MCF 10A (cell line): ENCODE measurements at regions not wholly inside any gene's neighbourhood (a gene's known extent, or its start where the extent isn't known, plus 50 kb on each side); places are given as distances from the start of the nearest gene placed in this dataset.

ENCODE experiments used
- BruUV-seq: library from RNA; stranded (reverse); fragments of 400-500 nt; replicated peaks from 2 replicates; lab custom pipeline; 2021; lab: Mats Ljungman, UMichigan
- CTCF ChIA-PET: fragments of 300-600 bp; sonication (Branson Sonifier 250); formaldehyde crosslinking; extraction: SDS; loops from one replicate; lab custom pipeline; 2021; ENCODE audit warnings: antibody characterized with exemption, inconsistent platforms; lab: Yijun Ruan, JAX
- POLR2A ChIA-PET: fragments of 300-600, 350-650 bp; sonication (Branson Sonifier 250); formaldehyde crosslinking; extraction: SDS; loops from one replicate; lab custom pipeline; 2020; ENCODE audit warnings: antibody characterized with exemption, inconsistent platforms; lab: Yijun Ruan, JAX
- DNase-seq: peaks from one replicate; pipeline ENCODE4 v3.0.0-alpha.2; 2018; ENCODE audit not compliant: unreplicated experiment
- H3K27ac Mint-ChIP-seq: one replicate; pipeline ENCODE4 v1.8.0; 2022; ENCODE audit warnings: mild to moderate bottlenecking, low read depth, mixed read lengths; ENCODE audit not compliant: unreplicated experiment
- H3K27me3 Mint-ChIP-seq: one replicate; pipeline ENCODE4 v1.8.0; 2022; ENCODE audit warnings: mixed read lengths; ENCODE audit not compliant: insufficient read depth, unreplicated experiment
- H3K36me3 Mint-ChIP-seq: one replicate; pipeline ENCODE4 v1.8.0; 2022; ENCODE audit warnings: mild to moderate bottlenecking, moderate library complexity, mixed read lengths; ENCODE audit not compliant: insufficient read depth, unreplicated experiment
- H3K4me1 Mint-ChIP-seq: one replicate; pipeline ENCODE4 v1.8.0; 2022; ENCODE audit warnings: mixed read lengths; ENCODE audit not compliant: insufficient read depth, unreplicated experiment
- H3K4me3 Mint-ChIP-seq: one replicate; pipeline ENCODE4 v1.8.0; 2022; ENCODE audit warnings: mild to moderate bottlenecking, moderate library complexity, mixed read lengths; ENCODE audit not compliant: unreplicated experiment
- H3K9me3 Mint-ChIP-seq: one replicate; pipeline ENCODE4 v1.8.0; 2022; ENCODE audit warnings: mixed read lengths; ENCODE audit not compliant: unreplicated experiment
- intact Hi-C: fragments of 100-400 bp; cut with micrococcal nuclease; formaldehyde crosslinking; loops from 2 replicates; pipeline ENCODE4 v1.14.1; 2022
- TF ChIP-seq, protein P1 (sequence below): fragments of 200-600 bp; IDR thresholded peaks from one replicate; pipeline ENCODE4 v1.8.0; 2022; ENCODE audit warnings: antibody characterized with exemption, mild to moderate bottlenecking; ENCODE audit not compliant: unreplicated experiment

DNA sequence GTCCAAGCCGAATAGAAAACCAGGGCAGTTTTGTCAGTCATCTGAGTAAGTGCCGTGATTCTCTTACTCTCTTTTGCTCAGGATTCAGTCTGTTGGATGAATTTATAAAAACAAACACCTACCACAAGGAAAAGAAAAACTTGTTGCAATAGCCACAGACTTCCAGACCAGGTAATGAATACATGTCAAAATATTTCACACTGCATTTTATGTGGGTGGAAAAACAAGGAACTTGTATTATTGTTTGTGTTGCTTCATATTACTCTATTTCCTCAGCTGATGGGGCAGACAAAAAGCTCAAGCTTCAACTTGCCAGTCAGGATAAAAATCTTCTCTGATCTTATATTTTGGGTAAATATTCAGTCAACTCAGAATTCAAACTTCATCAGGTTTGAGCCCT is 1125.7 kb downstream of the NLGN4Y start:
- no peaks in the 10 kb centered on the region for H3K4me1 Mint-ChIP-seq
- TF ChIP-seq, protein P1, sequence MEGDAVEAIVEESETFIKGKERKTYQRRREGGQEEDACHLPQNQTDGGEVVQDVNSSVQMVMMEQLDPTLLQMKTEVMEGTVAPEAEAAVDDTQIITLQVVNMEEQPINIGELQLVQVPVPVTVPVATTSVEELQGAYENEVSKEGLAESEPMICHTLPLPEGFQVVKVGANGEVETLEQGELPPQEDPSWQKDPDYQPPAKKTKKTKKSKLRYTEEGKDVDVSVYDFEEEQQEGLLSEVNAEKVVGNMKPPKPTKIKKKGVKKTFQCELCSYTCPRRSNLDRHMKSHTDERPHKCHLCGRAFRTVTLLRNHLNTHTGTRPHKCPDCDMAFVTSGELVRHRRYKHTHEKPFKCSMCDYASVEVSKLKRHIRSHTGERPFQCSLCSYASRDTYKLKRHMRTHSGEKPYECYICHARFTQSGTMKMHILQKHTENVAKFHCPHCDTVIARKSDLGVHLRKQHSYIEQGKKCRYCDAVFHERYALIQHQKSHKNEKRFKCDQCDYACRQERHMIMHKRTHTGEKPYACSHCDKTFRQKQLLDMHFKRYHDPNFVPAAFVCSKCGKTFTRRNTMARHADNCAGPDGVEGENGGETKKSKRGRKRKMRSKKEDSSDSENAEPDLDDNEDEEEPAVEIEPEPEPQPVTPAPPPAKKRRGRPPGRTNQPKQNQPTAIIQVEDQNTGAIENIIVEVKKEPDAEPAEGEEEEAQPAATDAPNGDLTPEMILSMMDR = no peak
- no peak overlapping the region for H3K4me3 Mint-ChIP-seq
- POLR2A ChIA-PET = no interaction called here
- no peaks in the 10 kb centered on the region for H3K27me3 Mint-ChIP-seq
- H3K9me3 Mint-ChIP-seq = no peaks in the 10 kb centered on the region
- intact Hi-C loops = no loop called here
- H3K27ac Mint-ChIP-seq = no peak overlapping the region
- no peak for DNase-seq
- CTCF ChIA-PET = no interaction called here
- BruUV-seq = no TSS peak
- no peaks in the 10 kb centered on the region for H3K36me3 Mint-ChIP-seq

DNA sequence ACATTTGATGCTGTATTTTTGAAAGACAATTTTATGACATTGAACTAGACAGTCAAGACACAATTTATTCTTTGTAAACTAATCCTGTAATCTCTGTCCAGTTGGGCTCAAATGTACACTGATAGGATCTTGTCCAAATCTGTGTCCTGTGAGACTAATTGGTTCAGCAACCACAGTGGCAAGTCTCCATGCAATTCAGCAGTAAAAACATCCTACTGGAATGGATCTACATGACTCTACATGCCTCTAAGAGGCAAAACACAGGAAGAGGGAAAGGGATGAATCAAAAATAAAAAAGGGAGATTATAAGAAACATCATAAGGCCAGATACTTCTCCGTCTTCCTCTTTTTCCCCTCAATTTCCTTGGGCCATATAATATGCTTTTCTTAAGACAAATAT is 1164.2 kb downstream of the NLGN4Y start:
- no peak overlapping the region for H3K27ac Mint-ChIP-seq
- ChIA-PET POLR2A (no interaction called here), CTCF (no interaction called here)
- H3K4me3 Mint-ChIP-seq = no peak overlapping the region
- TF ChIP-seq, protein P1 = no peak
- H3K4me1 Mint-ChIP-seq = no peaks in the 10 kb centered on the region
- intact Hi-C loops = no loop called here
- no peaks in the 10 kb centered on the region for H3K9me3 Mint-ChIP-seq
- no peak for DNase-seq
- no peaks in the 10 kb centered on the region for H3K27me3 Mint-ChIP-seq
- no TSS peak for BruUV-seq
- H3K36me3 Mint-ChIP-seq = no peaks in the 10 kb centered on the region

DNA sequence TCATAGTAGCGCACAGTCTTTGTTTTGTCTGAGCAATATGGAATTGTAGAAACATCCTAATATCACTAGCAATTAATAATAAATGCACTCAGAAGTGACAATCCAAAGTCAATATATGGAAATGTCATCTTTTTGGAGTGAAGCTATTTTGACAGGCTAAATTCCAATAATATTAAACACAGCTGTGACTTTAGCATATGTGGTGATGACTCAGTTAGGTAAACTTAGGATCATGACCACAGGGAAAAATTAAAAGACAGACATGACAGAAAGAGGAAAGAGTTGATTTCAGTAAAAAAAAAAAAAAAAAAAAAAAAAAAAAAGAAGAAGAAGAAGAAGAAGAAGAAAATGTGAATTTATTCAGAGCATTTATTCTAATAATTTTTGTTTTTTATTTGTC is 1165.7 kb downstream of the NLGN4Y start:
- BruUV-seq = no TSS peak
- no peak for DNase-seq
- ChIA-PET POLR2A (no interaction called here), CTCF (no interaction called here)
- Mint-ChIP-seq H3K4me1 (no peaks in the 10 kb centered on the region), H3K4me3 (no peak overlapping the region), H3K27ac (no peak overlapping the region), H3K27me3 (no peaks in the 10 kb centered on the region), H3K36me3 (no peaks in the 10 kb centered on the region), H3K9me3 (no peaks in the 10 kb centered on the region)
- TF ChIP-seq, protein P1 = no peak
- intact Hi-C loops = no loop called here

- no TSS peak for BruUV-seq
- POLR2A ChIA-PET = no interaction called here
- intact Hi-C loops = no loop called here
- H3K4me3 Mint-ChIP-seq = no peak overlapping the region
- H3K27me3 Mint-ChIP-seq = no peaks in the 10 kb centered on the region
- no peaks in the 10 kb centered on the region for H3K4me1 Mint-ChIP-seq
- TF ChIP-seq, protein P1 = no peak
- no peak overlapping the region for H3K27ac Mint-ChIP-seq
- CTCF ChIA-PET = no interaction called here
- H3K36me3 Mint-ChIP-seq = no peaks in the 10 kb centered on the region
- no peaks in the 10 kb centered on the region for H3K9me3 Mint-ChIP-seq
- no peak for DNase-seq
Observed at GRCh38 chrY:15702131-15702530, 1177.8 kb downstream of the NLGN4Y start.
